ENCODE measurements at regions not wholly inside any gene's neighbourhood (a gene's known extent, or its start where the extent isn't known, plus 50 kb on each side); places are given as distances from the start of the nearest gene placed in this dataset.

DNA sequence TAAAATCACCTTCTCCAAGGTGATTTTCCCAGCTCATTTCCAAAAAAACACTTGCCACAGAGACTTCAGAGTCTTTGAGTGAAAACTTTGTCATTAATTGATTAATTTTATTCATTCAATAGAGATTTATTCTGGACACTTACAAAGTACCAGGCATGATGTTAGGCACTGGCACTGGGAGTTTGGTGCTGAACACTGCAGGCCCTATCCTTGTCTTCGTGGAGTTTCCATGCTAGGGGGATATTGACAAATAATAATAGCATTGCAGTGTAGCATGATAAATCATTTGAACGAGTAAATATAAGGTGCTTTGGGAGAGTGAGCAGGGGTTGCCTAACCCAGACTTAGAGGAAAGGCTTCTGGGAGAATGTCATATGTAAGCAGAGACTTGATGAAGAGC, 145.7 kb downstream of the SOX4 start:
- H3K27ac ChIP-seq: no peak overlapping the region
- DNase-seq: no peak
- H3K27me3 ChIP-seq (replicated peaks in 1 of 7): no peaks in the 10 kb centered on the region
- intact Hi-C loops (cut with DNase I; ENCODE audit: low total_unique reads): no loop called here
- peaks cover 0 to 18% (median 8%) of the 10 kb centered on the region in 6 donors for H3K4me1 ChIP-seq
- no peaks in the 10 kb centered on the region for H3K9me3 ChIP-seq
- TF ChIP-seq, protein P1, sequence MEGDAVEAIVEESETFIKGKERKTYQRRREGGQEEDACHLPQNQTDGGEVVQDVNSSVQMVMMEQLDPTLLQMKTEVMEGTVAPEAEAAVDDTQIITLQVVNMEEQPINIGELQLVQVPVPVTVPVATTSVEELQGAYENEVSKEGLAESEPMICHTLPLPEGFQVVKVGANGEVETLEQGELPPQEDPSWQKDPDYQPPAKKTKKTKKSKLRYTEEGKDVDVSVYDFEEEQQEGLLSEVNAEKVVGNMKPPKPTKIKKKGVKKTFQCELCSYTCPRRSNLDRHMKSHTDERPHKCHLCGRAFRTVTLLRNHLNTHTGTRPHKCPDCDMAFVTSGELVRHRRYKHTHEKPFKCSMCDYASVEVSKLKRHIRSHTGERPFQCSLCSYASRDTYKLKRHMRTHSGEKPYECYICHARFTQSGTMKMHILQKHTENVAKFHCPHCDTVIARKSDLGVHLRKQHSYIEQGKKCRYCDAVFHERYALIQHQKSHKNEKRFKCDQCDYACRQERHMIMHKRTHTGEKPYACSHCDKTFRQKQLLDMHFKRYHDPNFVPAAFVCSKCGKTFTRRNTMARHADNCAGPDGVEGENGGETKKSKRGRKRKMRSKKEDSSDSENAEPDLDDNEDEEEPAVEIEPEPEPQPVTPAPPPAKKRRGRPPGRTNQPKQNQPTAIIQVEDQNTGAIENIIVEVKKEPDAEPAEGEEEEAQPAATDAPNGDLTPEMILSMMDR (IDR thresholded peaks at IDR 0.05 in 8 of 11, conservative IDR thresholded peaks at IDR 0.05 in 3 of 11): no peak
- TF ChIP-seq POLR2A (IDR thresholded peaks at IDR 0.05) (no peak), POLR2AphosphoS5 (IDR thresholded peaks at IDR 0.05) (no peak)
- no peak overlapping the region for H3K4me3 ChIP-seq
- H3K36me3 ChIP-seq: no peaks in the 10 kb centered on the region
- WGBS, 5 donors: 78 to 96% (median 81%) methylated on average over 2 of the region's 2 CpGs

- Histone ChIP-seq H3K27me3 (replicated peaks in 1 of 7) (no peaks in the 10 kb centered on the region), H3K4me1 (peaks cover 0 to 18% (median 8%) of the 10 kb centered on the region in 6 donors), H3K27ac (no peak overlapping the region), H3K9me3 (no peaks in the 10 kb centered on the region), H3K36me3 (no peaks in the 10 kb centered on the region), H3K4me3 (no peak overlapping the region)
- no peak for DNase-seq
- TF ChIP-seq POLR2AphosphoS5 (IDR thresholded peaks at IDR 0.05) (no peak), POLR2A (IDR thresholded peaks at IDR 0.05) (no peak)
- TF ChIP-seq, protein P1 (IDR thresholded peaks at IDR 0.05 in 8 of 11, conservative IDR thresholded peaks at IDR 0.05 in 3 of 11): no peak
- intact Hi-C loops (cut with DNase I; ENCODE audit: low total_unique reads): no loop called here
- 90 to 97% (median 93%) methylated on average over 5 of the region's 5 CpGs for WGBS, 5 donors
Measured at GRCh38 chr6:21739838-21740237, 146.3 kb downstream of the SOX4 start.

DNA sequence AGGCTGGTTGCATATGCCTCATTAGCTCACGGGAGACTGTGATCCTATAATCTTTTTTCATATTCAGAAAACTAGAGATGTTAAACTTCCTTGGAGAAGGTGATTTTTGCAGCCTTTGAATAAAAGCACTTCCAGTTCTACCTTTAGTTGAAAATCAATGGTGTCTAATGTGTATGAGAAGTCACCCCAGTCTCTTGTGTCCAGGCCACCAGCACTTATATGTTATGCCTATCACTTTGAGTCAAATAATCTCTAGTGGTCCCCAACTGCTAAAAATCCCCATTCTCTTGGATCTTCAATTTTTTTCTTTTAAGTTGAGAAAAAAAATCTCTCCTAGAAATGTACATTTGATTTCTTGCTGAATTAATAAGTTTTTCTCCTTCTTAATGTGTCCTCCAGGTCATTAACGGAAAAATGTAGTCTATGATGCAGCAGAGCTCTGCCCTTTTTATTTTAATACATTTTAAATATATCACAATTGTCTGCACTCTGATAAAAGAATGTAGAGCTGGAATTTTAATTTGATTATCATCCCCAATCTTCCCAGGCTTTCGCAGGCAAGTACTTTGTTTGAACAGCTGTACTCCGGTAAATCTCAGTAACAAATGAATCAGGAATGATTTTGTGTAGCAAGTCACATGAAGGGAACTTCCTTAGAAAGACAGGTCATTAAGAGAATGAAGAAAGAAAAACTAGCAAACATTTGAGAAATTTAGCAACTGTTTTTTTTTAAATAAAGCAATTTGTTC, 147.0 kb downstream of the SOX4 start:
- peaks cover 0 to 18% (median 8%) of the 10 kb centered on the region in 6 donors for H3K4me1 ChIP-seq
- TF ChIP-seq, protein P1 (IDR thresholded peaks at IDR 0.05 in 8 of 11, conservative IDR thresholded peaks at IDR 0.05 in 3 of 11): no peak
- TF ChIP-seq POLR2AphosphoS5 (IDR thresholded peaks at IDR 0.05) (no peak), POLR2A (IDR thresholded peaks at IDR 0.05) (no peak)

DNA sequence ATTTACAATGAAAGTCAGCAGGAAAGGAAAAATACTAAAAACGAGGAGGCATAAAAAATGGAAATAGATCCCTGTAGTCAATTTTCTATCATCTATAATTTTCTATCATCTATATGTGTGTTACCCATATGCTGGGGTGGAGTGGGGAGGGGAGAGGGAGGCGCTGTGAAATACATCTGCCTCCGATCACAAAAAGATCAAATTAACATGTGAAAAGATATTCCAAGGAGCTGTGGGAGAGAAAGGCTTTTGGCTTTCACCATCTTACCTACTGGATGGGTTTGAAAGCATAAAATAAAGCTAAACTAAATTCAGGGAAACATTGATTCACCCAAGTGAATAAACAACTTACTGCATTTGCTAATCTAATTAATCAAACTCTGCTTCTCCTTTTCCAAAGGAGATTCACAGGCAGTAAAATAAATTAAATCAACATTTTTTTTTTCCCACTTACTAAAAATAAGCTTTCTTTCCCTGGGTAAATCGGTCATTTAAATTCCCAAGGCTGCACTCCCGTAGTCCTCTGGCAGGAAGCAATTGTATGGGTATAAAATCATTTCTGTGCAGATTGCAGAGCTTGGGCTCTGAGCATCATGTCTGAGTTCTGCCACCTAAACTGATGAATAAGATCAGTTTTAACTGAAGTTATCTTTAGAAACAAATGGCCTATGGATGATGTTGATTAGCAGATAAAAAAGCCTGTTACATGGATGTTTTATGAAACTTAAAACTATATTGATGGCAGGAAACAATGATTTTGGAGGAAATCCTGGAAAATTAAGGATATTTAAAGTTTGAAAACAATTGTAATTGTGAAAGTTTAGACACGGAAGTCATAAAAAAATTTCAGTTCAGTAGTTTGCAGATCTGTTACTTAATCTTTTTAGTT, 147.9 kb downstream of the SOX4 start:
- intact Hi-C loops (cut with DNase I; ENCODE audit: low total_unique reads): no loop called here
- Histone ChIP-seq H3K4me1 (peaks cover 0 to 18% (median 8%) of the 10 kb centered on the region in 6 donors), H3K9me3 (no peaks in the 10 kb centered on the region), H3K27me3 (replicated peaks in 1 of 7) (no peaks in the 10 kb centered on the region), H3K27ac (no peak overlapping the region), H3K36me3 (no peaks in the 10 kb centered on the region), H3K4me3 (no peak overlapping the region)
- DNase-seq: no peak
- TF ChIP-seq, protein P1 (IDR thresholded peaks at IDR 0.05 in 8 of 11, conservative IDR thresholded peaks at IDR 0.05 in 3 of 11): no peak
- WGBS, 5 donors: 48 to 64% (median 50%) methylated on average over 6 of the region's 6 CpGs

More for the DNA sequence above, 147.0 kb downstream of the SOX4 start:
- intact Hi-C loops (cut with DNase I; ENCODE audit: low total_unique reads): no loop called here
- Histone ChIP-seq H3K9me3 (no peaks in the 10 kb centered on the region), H3K36me3 (no peaks in the 10 kb centered on the region), H3K27ac (no peak overlapping the region), H3K4me3 (no peak overlapping the region), H3K27me3 (replicated peaks in 1 of 7) (no peaks in the 10 kb centered on the region)
- WGBS, 5 donors: 74 to 92% (median 83%) methylated on average over 4 of the region's 4 CpGs
- no peak for DNase-seq
